Adipocyte (in vitro differentiated cells): ENCODE measurements at regions not wholly inside any gene's neighbourhood (a gene's known extent, or its start where the extent isn't known, plus 50 kb on each side); places are given as distances from the start of the nearest gene placed in this dataset.
"Not testable (repeated sequence)": the region's sequence is repeated elsewhere in the genome, so short reads cannot be mapped to it uniquely, and the experiment has no call there.

Source experiments
- DNase-seq: peaks from one replicate; pipeline ENCODE4 v3.0.0-alpha.2; 2015; ENCODE audit warnings: low read depth
- H3K27me3 ChIP-seq: replicated peaks from 2 replicates; pipeline ENCODE4 v1.7.0; 2013; ENCODE audit warnings: mild to moderate bottlenecking, low read length, moderate library complexity; ENCODE audit not compliant: control insufficient read depth, insufficient read depth
- H3K36me3 ChIP-seq: 2 replicates; pipeline ENCODE4 v1.7.0; 2013; ENCODE audit warnings: low read length, mild to moderate bottlenecking, moderate library complexity; ENCODE audit not compliant: control insufficient read depth, insufficient read depth, severe bottlenecking
- H3K4me1 ChIP-seq: 2 replicates; pipeline ENCODE4 v1.7.0; 2013; ENCODE audit warnings: mild to moderate bottlenecking, low read length, moderate library complexity; ENCODE audit not compliant: control insufficient read depth, insufficient read depth
- H3K4me3 ChIP-seq: 2 replicates; pipeline ENCODE4 v1.7.0; 2013; ENCODE audit warnings: mild to moderate bottlenecking, low read length, moderate library complexity
- H3K9ac ChIP-seq: 2 replicates; pipeline ENCODE4 v1.7.0; 2013; ENCODE audit warnings: mild to moderate bottlenecking, low read length, moderate library complexity
- H3K9me3 ChIP-seq: 2 replicates; pipeline ENCODE4 v1.7.0; 2013; ENCODE audit warnings: mild to moderate bottlenecking, low read length, moderate library complexity; ENCODE audit not compliant: control insufficient read depth

DNA sequence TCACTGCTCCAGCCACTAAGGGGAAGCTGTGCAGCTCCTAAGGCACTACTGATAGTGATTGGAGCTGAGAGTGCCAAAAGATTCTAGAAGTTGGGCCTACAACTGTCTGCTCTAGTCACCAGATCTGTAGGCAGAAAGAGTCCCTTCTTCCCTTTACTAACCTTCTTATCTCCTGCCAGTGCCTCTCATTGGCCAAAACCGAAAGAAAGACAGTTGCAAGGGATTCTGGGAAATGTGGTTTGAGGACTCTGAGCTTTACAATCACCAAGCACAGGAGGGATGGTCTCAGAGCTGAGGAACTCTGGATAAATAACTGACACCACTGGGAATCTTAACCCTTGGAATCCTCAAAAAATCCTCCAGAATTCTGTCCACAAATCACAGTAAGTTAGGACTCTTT is 615.8 kb downstream of the CCSER2 start:
- no peak for DNase-seq
- Histone ChIP-seq H3K36me3 (no peaks in the 10 kb centered on the region), H3K9me3 (no peaks in the 10 kb centered on the region), H3K27me3 (no peaks in the 10 kb centered on the region), H3K9ac (no peak overlapping the region), H3K4me3 (no peak overlapping the region), H3K4me1 (no peaks in the 10 kb centered on the region)

GRCh38 chr10:84945791-84946190 is 617.4 kb downstream of the CCSER2 start:
- Histone ChIP-seq H3K36me3 (no peaks in the 10 kb centered on the region), H3K9ac (no peak overlapping the region), H3K27me3 (no peaks in the 10 kb centered on the region), H3K4me1 (no peaks in the 10 kb centered on the region), H3K9me3 (no peaks in the 10 kb centered on the region), H3K4me3 (no peak overlapping the region)
- DNase-seq, result no peak

- H3K27me3 ChIP-seq, result no peaks in the 10 kb centered on the region
- no peak overlapping the region for H3K4me3 ChIP-seq
- no peaks in the 10 kb centered on the region for H3K36me3 ChIP-seq
- H3K4me1 ChIP-seq, result no peaks in the 10 kb centered on the region
- no peak for DNase-seq
- no peak overlapping the region for H3K9ac ChIP-seq
- no peaks in the 10 kb centered on the region for H3K9me3 ChIP-seq
Measured at GRCh38 chr10:84946904-84947303, 618.5 kb downstream of the CCSER2 start.

DNA sequence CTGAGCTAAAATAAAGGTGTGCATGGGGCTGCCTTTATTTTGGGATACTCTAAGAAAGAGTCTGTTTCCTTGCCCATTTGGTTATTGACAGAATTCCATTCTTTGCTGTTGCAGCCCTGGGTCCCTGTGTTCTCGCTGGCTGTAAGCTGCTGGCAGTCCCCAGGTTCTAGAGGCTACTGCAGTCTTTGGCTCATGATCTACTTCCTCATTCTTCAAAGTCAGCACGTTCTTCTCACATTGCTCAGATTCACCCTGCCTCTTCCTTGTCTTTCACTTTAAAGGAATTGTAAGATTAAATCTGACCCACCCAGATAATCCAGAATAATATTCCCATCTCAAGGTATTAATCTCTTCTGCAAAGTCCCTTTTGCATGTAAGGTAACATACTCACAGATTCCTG is 620.3 kb downstream of the CCSER2 start:
- Histone ChIP-seq H3K36me3 (no peaks in the 10 kb centered on the region), H3K27me3 (no peaks in the 10 kb centered on the region), H3K9me3 (no peaks in the 10 kb centered on the region), H3K4me1 (no peaks in the 10 kb centered on the region), H3K4me3 (no peak overlapping the region), H3K9ac (no peak overlapping the region)
- no peak for DNase-seq

DNA sequence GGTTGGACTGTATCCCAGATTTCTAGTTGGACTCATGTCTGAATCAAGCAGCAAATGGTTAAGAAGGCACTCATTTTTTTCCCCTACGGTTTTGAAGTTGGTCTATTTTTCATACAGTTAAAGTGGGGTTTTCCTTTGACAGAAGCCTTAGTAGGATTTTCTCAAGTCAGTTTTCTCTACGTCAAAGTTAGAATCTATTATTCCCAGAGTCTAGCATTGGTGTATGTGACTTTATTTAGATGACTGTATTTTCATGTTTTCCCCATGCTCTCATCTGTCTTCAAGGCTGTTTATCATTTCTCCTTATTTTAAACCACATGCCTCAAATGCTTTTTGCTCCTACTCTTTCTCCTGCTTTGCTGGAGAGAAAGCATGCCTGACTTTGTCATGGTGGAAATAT is 623.2 kb downstream of the CCSER2 start:
- Histone ChIP-seq H3K36me3 (no peaks in the 10 kb centered on the region), H3K4me3 (no peak overlapping the region), H3K4me1 (no peaks in the 10 kb centered on the region), H3K9me3 (no peaks in the 10 kb centered on the region), H3K9ac (no peak overlapping the region), H3K27me3 (no peaks in the 10 kb centered on the region)
- no peak for DNase-seq

DNA sequence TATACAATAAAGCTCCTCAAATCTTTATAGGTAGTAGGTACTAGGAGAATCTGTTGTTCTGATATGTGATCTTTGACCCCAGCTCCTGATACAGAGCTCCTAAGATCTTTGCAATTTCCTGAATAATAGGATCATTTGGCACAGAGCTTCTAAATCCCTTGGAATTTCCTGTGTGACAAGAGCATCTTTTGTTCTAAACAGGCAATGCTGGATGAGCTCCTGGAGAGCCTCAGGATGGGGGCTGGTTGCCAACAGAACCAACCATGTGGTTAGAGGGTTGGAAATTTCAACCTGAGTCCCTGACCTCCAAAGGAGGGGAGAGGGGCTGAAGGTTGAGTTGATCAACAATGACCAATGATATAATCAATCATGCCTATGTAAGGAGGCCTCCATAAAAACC is 629.0 kb downstream of the CCSER2 start:
- no peaks in the 10 kb centered on the region for H3K27me3 ChIP-seq
- H3K4me1 ChIP-seq, result no peaks in the 10 kb centered on the region
- H3K36me3 ChIP-seq, result no peaks in the 10 kb centered on the region
- DNase-seq, result no peak
- no peaks in the 10 kb centered on the region for H3K9me3 ChIP-seq
- H3K4me3 ChIP-seq, result no peak overlapping the region
- H3K9ac ChIP-seq, result no peak overlapping the region

- no peaks in the 10 kb centered on the region for H3K4me1 ChIP-seq
- H3K9ac ChIP-seq, result no peak overlapping the region
- H3K4me3 ChIP-seq, result no peak overlapping the region
- no peaks in the 10 kb centered on the region for H3K36me3 ChIP-seq
- no peak for DNase-seq
- H3K9me3 ChIP-seq, result no peaks in the 10 kb centered on the region
- no peaks in the 10 kb centered on the region for H3K27me3 ChIP-seq
Measured at GRCh38 chr10:84965468-84965867, 637.1 kb downstream of the CCSER2 start.

DNA sequence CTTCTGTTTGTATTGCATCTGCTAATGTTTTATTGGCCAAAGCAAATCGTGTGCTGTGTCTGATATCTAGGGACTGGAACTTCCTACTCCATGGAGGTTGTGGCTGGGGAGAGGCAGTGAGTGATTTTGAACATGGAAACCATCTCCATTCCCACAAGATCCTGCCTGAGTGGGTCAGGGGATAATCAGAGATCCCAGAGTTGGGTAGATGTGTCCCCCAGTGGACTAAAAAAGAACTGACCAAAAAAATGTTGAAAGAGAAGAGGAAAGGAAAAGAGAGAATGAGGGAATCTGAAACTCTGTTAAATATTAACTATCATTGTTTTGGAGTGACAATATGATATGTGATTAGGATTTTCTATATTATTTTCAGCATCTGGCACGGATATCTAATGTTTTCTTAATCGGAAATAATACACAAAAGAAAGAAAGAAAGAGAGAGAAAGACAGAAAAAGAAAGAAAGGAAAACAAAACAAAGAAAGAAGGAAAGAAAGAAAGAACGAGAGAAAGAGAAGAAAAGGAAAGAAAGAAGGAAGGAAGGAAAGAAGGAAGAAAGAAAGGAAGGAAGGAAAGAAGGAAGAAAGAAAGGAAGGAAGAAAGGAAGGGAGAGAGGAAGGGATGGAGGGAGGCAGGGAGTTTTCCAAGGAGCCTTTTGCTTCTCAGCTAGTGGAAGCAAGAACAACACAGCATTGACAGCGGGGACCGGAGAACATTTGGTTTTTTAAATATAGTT is 638.5 kb downstream of the CCSER2 start:
- H3K9ac ChIP-seq, result no peak overlapping the region
- no peaks in the 10 kb centered on the region for H3K4me1 ChIP-seq
- no peaks in the 10 kb centered on the region for H3K36me3 ChIP-seq
- H3K27me3 ChIP-seq, result no peaks in the 10 kb centered on the region
- H3K9me3 ChIP-seq, result no peaks in the 10 kb centered on the region
- no peak for DNase-seq
- H3K4me3 ChIP-seq, result no peak overlapping the region

DNA sequence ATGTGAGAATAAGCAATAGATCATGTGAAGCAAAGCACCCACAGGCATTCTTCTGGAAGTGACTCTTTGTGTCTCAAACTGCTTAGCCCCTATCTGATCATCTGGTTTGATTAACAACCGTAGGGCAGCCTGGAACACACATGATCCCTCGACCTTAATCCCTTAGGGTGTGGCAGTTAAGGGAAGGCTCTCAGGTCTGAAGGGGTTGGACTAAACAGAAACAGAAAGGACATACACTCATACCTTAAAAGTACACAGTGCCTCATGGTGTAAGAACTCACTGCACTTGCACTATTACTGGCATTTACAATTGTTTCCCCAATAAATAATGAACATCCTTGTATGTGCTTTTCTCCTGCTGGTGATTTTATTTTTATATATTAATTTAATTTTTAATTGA is 640.9 kb downstream of the CCSER2 start:
- not testable (repeated sequence) for H3K9me3 ChIP-seq, H3K9ac ChIP-seq, H3K4me3 ChIP-seq, H3K36me3 ChIP-seq, H3K4me1 ChIP-seq, H3K27me3 ChIP-seq, DNase-seq

- H3K9ac ChIP-seq, result no peak overlapping the region
- no peaks in the 10 kb centered on the region for H3K27me3 ChIP-seq
- H3K9me3 ChIP-seq, result no peaks in the 10 kb centered on the region
- no peaks in the 10 kb centered on the region for H3K4me1 ChIP-seq
- H3K4me3 ChIP-seq, result no peak overlapping the region
- H3K36me3 ChIP-seq, result no peaks in the 10 kb centered on the region
- no peak for DNase-seq
Measured at GRCh38 chr10:84987039-84987438, 658.6 kb downstream of the CCSER2 start.

- no peaks in the 10 kb centered on the region for H3K9me3 ChIP-seq
- H3K4me1 ChIP-seq, result no peaks in the 10 kb centered on the region
- no peaks in the 10 kb centered on the region for H3K27me3 ChIP-seq
- no peak overlapping the region for H3K4me3 ChIP-seq
- no peak overlapping the region for H3K9ac ChIP-seq
- H3K36me3 ChIP-seq, result no peaks in the 10 kb centered on the region
- no peak for DNase-seq
Measured at GRCh38 chr10:84988011-84988410, 659.6 kb downstream of the CCSER2 start.

DNA sequence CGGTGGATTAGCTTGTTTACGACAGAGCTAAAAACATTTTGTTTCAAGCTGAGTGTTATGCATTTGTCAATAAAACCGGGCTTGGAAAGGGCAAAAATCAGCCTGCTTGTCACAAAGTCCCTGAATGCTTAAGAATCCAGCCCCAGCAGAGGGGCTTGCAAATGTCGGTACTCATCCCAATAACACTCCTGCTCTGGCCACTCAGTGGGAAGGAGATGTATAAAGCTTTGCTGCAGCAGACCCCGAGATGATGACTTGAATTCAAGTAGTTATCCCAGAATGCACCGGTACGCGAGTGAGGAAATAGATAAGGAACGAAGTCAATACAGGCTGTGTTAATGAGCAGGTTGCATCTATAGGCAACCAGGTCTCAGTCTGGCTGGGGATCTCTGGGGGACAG is 662.3 kb downstream of the CCSER2 start:
- Histone ChIP-seq H3K9ac (no peak overlapping the region), H3K4me3 (no peak overlapping the region), H3K9me3 (no peaks in the 10 kb centered on the region), H3K36me3 (no peaks in the 10 kb centered on the region), H3K4me1 (no peaks in the 10 kb centered on the region), H3K27me3 (no peaks in the 10 kb centered on the region)
- no peak for DNase-seq
